Hepatocyte (in vitro differentiated cells): ENCODE measurements at regions not wholly inside any gene's neighbourhood (a gene's known extent, or its start where the extent isn't known, plus 50 kb on each side); places are given as distances from the start of the nearest gene placed in this dataset.

Experiments
- DNase-seq: peaks from one replicate; pipeline ENCODE4 v3.0.0-alpha.2; 2016; ENCODE audit warnings: low spot score
- H2AFZ ChIP-seq: fragments of 200-600 bp; sonication (generic); 2 replicates; pipeline ENCODE4 v1.6.0; 2016; ENCODE audit warnings: antibody characterized with exemption, mild to moderate bottlenecking
- H3K27ac ChIP-seq: fragments of 200-600 bp; sonication (generic); 2 replicates; pipeline ENCODE4 v1.5.1; 2016; ENCODE audit warnings: mild to moderate bottlenecking
- H3K27me3 ChIP-seq: fragments of 200-600 bp; sonication (generic); 2 replicates; pipeline ENCODE4 v1.6.1; 2016
- H3K36me3 ChIP-seq: fragments of 200-600 bp; sonication (generic); replicated peaks from 2 replicates; pipeline ENCODE4 v1.5.1; 2016; ENCODE audit warnings: low read depth; ENCODE audit not compliant: insufficient read depth
- H3K4me1 ChIP-seq: fragments of 200-600 bp; sonication (generic); 2 replicates; pipeline ENCODE4 v1.5.1; 2016; ENCODE audit warnings: mild to moderate bottlenecking, moderate library complexity; ENCODE audit not compliant: insufficient read depth
- H3K4me2 ChIP-seq: fragments of 200-600 bp; sonication (generic); 2 replicates; pipeline ENCODE4 v1.6.0; 2016
- H3K4me3 ChIP-seq: fragments of 200-600 bp; sonication (generic); 2 replicates; pipeline ENCODE4 v1.5.1; 2016; ENCODE audit warnings: mild to moderate bottlenecking
- H3K79me2 ChIP-seq: fragments of 200-600 bp; sonication (generic); 2 replicates; pipeline ENCODE4 v1.6.0; 2017; ENCODE audit warnings: mild to moderate bottlenecking
- H3K9me2 ChIP-seq: fragments of 200-600 bp; sonication (generic); replicated peaks from 2 replicates; pipeline ENCODE4 v1.6.0; 2017; ENCODE audit warnings: mild to moderate bottlenecking; ENCODE audit not compliant: insufficient read depth
- H3K9me3 ChIP-seq: fragments of 200-600 bp; sonication (generic); 2 replicates; pipeline ENCODE4 v1.5.1; 2016; ENCODE audit warnings: low read depth, mild to moderate bottlenecking
- H4K20me1 ChIP-seq: fragments of 200-600 bp; sonication (generic); 2 replicates; pipeline ENCODE4 v1.6.0; 2016; ENCODE audit warnings: mild to moderate bottlenecking; ENCODE audit not compliant: insufficient read depth, poor library complexity, severe bottlenecking
- EZH2 ChIP-seq: fragments of 200-600 bp; sonication (generic); IDR thresholded peaks from 2 replicates; pipeline ENCODE4 v1.6.1; 2016; ENCODE audit warnings: antibody characterized with exemption, mild to moderate bottlenecking, borderline replicate concordance
- EZH2phosphoT487 ChIP-seq: fragments of 200-600 bp; sonication (generic); IDR thresholded peaks from one replicate; pipeline ENCODE4 v1.6.1; 2018; ENCODE audit warnings: antibody characterized with exemption, mild to moderate bottlenecking, low read depth, moderate library complexity; ENCODE audit not compliant: unreplicated experiment, severe bottlenecking
- WGBS: methylation state at CpG from one replicate; pipeline ENCODE4 v1.1.6; 2016; ENCODE audit warnings: low lambda C conversion rate; ENCODE audit errors: missing lambda C conversion rate; 5-methylcytosine and 5-hydroxymethylcytosine counted together
- TF ChIP-seq, protein P1 (sequence below): fragments of 200-600 bp; sonication (generic); IDR thresholded peaks from 2 replicates; pipeline ENCODE4 v1.5.1; 2016; ENCODE audit warnings: antibody characterized with exemption, mild to moderate bottlenecking; ENCODE audit not compliant: poor library complexity

DNA sequence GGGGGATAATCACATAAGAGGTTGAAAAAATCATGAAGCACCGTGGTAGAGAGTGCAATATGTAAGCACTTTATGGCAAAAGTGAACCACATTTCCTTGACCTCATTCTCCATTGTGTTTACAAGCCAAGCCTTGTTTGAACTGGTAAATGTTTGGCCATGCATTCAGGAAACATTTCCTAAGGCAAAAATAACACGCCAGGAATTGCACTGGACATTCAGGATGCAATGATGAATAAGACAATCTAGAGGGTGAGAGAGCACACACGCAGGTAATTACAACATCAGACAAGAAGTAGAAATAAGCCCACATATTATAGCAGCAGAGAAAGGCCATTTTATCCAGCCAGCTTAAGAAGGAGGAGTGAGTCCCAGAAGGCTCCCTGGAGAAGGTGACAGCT, 218.0 kb upstream of the OSR1 start:
- Histone ChIP-seq H2AFZ (no peak overlapping the region), H3K4me1 (peaks cover 16% of the 10 kb centered on the region), H3K27ac (no peak overlapping the region), H3K4me2 (no peak overlapping the region), H4K20me1 (no peaks in the 10 kb centered on the region), H3K79me2 (no peaks in the 10 kb centered on the region), H3K9me3 (no peaks in the 10 kb centered on the region), H3K9me2 (no peaks in the 10 kb centered on the region), H3K36me3 (no peaks in the 10 kb centered on the region), H3K27me3 (no peaks in the 10 kb centered on the region), H3K4me3 (no peak overlapping the region)
- TF ChIP-seq EZH2 (no peak), EZH2phosphoT487 (no peak)
- TF ChIP-seq, protein P1, sequence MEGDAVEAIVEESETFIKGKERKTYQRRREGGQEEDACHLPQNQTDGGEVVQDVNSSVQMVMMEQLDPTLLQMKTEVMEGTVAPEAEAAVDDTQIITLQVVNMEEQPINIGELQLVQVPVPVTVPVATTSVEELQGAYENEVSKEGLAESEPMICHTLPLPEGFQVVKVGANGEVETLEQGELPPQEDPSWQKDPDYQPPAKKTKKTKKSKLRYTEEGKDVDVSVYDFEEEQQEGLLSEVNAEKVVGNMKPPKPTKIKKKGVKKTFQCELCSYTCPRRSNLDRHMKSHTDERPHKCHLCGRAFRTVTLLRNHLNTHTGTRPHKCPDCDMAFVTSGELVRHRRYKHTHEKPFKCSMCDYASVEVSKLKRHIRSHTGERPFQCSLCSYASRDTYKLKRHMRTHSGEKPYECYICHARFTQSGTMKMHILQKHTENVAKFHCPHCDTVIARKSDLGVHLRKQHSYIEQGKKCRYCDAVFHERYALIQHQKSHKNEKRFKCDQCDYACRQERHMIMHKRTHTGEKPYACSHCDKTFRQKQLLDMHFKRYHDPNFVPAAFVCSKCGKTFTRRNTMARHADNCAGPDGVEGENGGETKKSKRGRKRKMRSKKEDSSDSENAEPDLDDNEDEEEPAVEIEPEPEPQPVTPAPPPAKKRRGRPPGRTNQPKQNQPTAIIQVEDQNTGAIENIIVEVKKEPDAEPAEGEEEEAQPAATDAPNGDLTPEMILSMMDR = no peak
- WGBS = 62% methylated on average over 3 of the region's 3 CpGs
- no peak for DNase-seq

DNA sequence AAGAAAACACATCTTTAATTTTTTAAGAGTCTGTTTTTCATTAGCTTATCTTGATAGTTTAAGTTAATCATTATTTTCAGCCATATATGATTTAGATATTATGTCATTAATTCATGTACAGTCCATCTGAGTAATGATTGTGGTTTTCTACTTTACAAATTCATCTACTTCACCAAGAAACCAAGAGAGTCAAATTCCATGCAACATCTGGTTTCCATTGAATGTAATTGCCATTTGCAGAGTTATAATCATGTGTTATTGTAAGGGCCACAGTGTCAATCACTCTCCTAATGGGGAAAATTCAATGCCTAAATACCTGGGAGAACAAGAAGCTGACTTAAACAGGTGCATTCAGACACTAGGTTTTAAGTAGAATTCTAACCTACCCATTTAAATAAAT, 217.2 kb upstream of the OSR1 start:
- no peaks in the 10 kb centered on the region for H3K27me3 ChIP-seq
- no peak for DNase-seq
- H3K9me2 ChIP-seq = no peaks in the 10 kb centered on the region
- H3K36me3 ChIP-seq = no peaks in the 10 kb centered on the region
- H2AFZ ChIP-seq = no peak overlapping the region
- H3K4me2 ChIP-seq = no peak overlapping the region
- no peak overlapping the region for H3K4me3 ChIP-seq
- TF ChIP-seq EZH2 (no peak), EZH2phosphoT487 (no peak)
- TF ChIP-seq, protein P1 = no peak
- no peak overlapping the region for H3K27ac ChIP-seq
- no peaks in the 10 kb centered on the region for H3K79me2 ChIP-seq
- H3K4me1 ChIP-seq = peaks cover 16% of the 10 kb centered on the region
- H3K9me3 ChIP-seq = no peaks in the 10 kb centered on the region
- H4K20me1 ChIP-seq = no peaks in the 10 kb centered on the region

DNA sequence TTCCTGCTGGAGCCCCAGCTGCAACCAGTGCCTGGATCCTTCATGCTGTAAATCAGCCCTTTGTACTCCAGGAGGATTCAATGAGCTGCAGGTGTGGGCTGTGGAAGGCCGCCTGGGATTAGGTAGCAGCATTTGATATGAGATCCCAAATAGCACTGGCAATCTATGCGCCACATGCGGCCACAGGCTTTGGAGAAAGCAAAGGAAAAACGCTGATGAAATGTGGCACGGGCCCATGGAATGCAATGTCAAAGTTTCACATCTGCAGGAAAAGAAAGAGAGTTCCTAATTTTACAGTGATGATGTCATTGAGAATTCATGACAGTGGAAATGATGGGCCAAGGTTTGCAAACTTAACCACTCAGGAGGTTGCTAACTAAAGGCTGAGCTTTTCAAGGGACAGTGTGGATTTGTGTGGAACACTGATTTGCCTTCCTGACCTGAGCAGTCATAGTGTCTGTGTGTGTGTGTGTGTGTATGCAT, 216.4 kb upstream of the OSR1 start:
- Histone ChIP-seq H3K9me3 (no peaks in the 10 kb centered on the region), H3K27me3 (no peaks in the 10 kb centered on the region), H3K4me3 (no peak overlapping the region), H3K36me3 (no peaks in the 10 kb centered on the region), H3K9me2 (no peaks in the 10 kb centered on the region), H3K79me2 (no peaks in the 10 kb centered on the region), H4K20me1 (no peaks in the 10 kb centered on the region), H3K4me1 (peaks cover 16% of the 10 kb centered on the region), H3K27ac (no peak overlapping the region), H2AFZ (no peak overlapping the region), H3K4me2 (no peak overlapping the region)
- TF ChIP-seq EZH2phosphoT487 (no peak), EZH2 (no peak)
- TF ChIP-seq, protein P1 = no peak
- WGBS = 49% methylated on average over 5 of the region's 5 CpGs
- DNase-seq = peak; percentile 26

DNA sequence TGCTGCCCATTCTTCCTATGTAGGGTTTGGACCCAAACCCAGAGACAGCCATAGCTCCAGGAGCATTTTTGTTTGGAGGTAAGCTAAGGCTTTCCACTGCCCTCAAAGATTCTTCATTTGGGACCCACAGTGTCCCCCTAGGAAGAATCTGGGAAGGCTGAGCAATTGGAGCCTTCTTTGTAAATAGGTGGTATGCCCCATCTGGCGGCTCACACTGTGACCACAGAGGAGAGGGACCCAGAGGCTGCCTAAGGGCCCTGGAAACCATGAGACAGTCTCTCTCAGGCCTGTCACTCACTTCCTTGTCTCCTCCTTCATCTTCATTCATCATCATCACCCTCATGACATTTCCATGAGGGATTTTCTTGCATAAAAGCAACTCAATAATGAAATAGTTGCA, 215.4 kb upstream of the OSR1 start:
- peaks cover 16% of the 10 kb centered on the region for H3K4me1 ChIP-seq

More for the DNA sequence above, 215.4 kb upstream of the OSR1 start:
- no peaks in the 10 kb centered on the region for H3K9me3 ChIP-seq
- TF ChIP-seq EZH2phosphoT487 (no peak), EZH2 (no peak)
- TF ChIP-seq, protein P1 = no peak
- H2AFZ ChIP-seq = no peak overlapping the region
- no peak for DNase-seq
- H3K9me2 ChIP-seq = no peaks in the 10 kb centered on the region
- no peaks in the 10 kb centered on the region for H3K27me3 ChIP-seq
- no peaks in the 10 kb centered on the region for H4K20me1 ChIP-seq
- H3K79me2 ChIP-seq = no peaks in the 10 kb centered on the region
- WGBS = 100% methylated on average over 1 of the region's 1 CpG
- H3K4me3 ChIP-seq = no peak overlapping the region
- H3K27ac ChIP-seq = no peak overlapping the region
- H3K4me2 ChIP-seq = no peak overlapping the region
- no peaks in the 10 kb centered on the region for H3K36me3 ChIP-seq
